Peyer's patch (tissue), 4 donors: ENCODE measurements at regions not wholly inside any gene's neighbourhood (a gene's known extent, or its start where the extent isn't known, plus 50 kb on each side); places are given as distances from the start of the nearest gene placed in this dataset.

ENCODE experiments used
- DNase-seq, 3 donors: peaks; one replicate each; pipeline ENCODE4 v3.0.0-alpha.2; 2017 to 2019
- H3K27ac ChIP-seq, 4 donors: fragments of 200-600 bp; sonication (generic); one replicate each; pipeline ENCODE4 v1.5.1; 2016 to 2019
- H3K27me3 ChIP-seq, 2 donors: fragments of 200-600 bp; sonication (generic); one replicate each; pipeline ENCODE4 v1.5.1; 2019
- H3K36me3 ChIP-seq, 3 donors: fragments of 200-600 bp; sonication (generic); one replicate each; pipeline ENCODE4 v1.5.1; 2016 to 2019
- H3K4me1 ChIP-seq, 4 donors: fragments of 200-600 bp; sonication (generic); one replicate each; pipeline ENCODE4 v1.5.1; 2016 to 2019
- H3K4me3 ChIP-seq, 4 donors: fragments of 200-600 bp; sonication (generic); 1 replicate in 3 of 4; 2 replicates in 1 of 4; pipeline ENCODE4 v1.5.1; 2016 to 2019; ENCODE audit warnings: mild to moderate bottlenecking in 1 of 4
- H3K9me3 ChIP-seq, 4 donors: fragments of 200-600 bp; sonication (generic); one replicate each; pipeline ENCODE4 v1.5.1; 2016 to 2019; ENCODE audit warnings: mild to moderate bottlenecking in 1 of 4
- CTCF ChIP-seq, 6 experiments: fragments of 450-650 bp in 4 of 6; fragments of 200-600 bp in 2 of 6; sonication (generic) in 1 of 6; IDR thresholded peaks; one replicate each; pipeline ENCODE4 v1.5.1; 2017 to 2019; ENCODE audit warnings: antibody characterized with exemption in 6 of 6, mild to moderate bottlenecking in 3 of 6, moderate library complexity in 1 of 6
- POLR2A ChIP-seq, 2 donors: fragments of 450-650 bp; IDR thresholded peaks; one replicate each; pipeline ENCODE4 v1.5.1; 2017; ENCODE audit warnings: antibody characterized with exemption in 2 of 2, mild to moderate bottlenecking in 2 of 2, moderate library complexity in 2 of 2

- no peak for TF ChIP-seq POLR2A (IDR thresholded peaks at IDR 0.05)
- no peak overlapping the region for H3K4me3 ChIP-seq
These were observed 674.0 kb downstream of the DMRTA1 start for GRCh38 chr9:23120630-23121029.

GRCh38 chr9:23123048-23123632 is 676.5 kb downstream of the DMRTA1 start:
- Histone ChIP-seq H3K27ac (no peak overlapping the region), H3K36me3 (no peaks in the 10 kb centered on the region), H3K4me3 (no peak overlapping the region), H3K4me1 (no peaks in the 10 kb centered on the region), H3K9me3 (no peaks in the 10 kb centered on the region), H3K27me3 (no peaks in the 10 kb centered on the region)
- DNase-seq = no peak
- TF ChIP-seq CTCF (IDR thresholded peaks at IDR 0.05) = peak in 3 of 6 experiments; percentile 5 to 34 (median 29)
- no peak for TF ChIP-seq POLR2A (IDR thresholded peaks at IDR 0.05)

More at GRCh38 chr9:23120630-23121029, 674.0 kb downstream of the DMRTA1 start:
- H3K9me3 ChIP-seq = no peaks in the 10 kb centered on the region
- H3K4me1 ChIP-seq = no peaks in the 10 kb centered on the region
- no peaks in the 10 kb centered on the region for H3K36me3 ChIP-seq
- no peak overlapping the region for H3K27ac ChIP-seq
- DNase-seq = no peak
- no peaks in the 10 kb centered on the region for H3K27me3 ChIP-seq

- H3K27me3 ChIP-seq = no peaks in the 10 kb centered on the region
- H3K27ac ChIP-seq = no peak overlapping the region
- no peak for TF ChIP-seq POLR2A (IDR thresholded peaks at IDR 0.05)
- no peak for TF ChIP-seq CTCF (IDR thresholded peaks at IDR 0.05)
- no peaks in the 10 kb centered on the region for H3K4me1 ChIP-seq
- H3K4me3 ChIP-seq = no peak overlapping the region
- H3K36me3 ChIP-seq = no peaks in the 10 kb centered on the region
- H3K9me3 ChIP-seq = no peaks in the 10 kb centered on the region
- DNase-seq = no peak
These were observed 680.6 kb downstream of the ELAVL2 start for GRCh38 chr9:23145467-23145866.

- no peaks in the 10 kb centered on the region for H3K36me3 ChIP-seq
- H3K27me3 ChIP-seq = no peaks in the 10 kb centered on the region
- H3K4me1 ChIP-seq = no peaks in the 10 kb centered on the region
- H3K9me3 ChIP-seq = no peaks in the 10 kb centered on the region
- no peak for TF ChIP-seq POLR2A (IDR thresholded peaks at IDR 0.05)
- TF ChIP-seq CTCF (IDR thresholded peaks at IDR 0.05) = no peak
- H3K4me3 ChIP-seq = no peak overlapping the region
- no peak for DNase-seq
- H3K27ac ChIP-seq = no peak overlapping the region
These were observed 673.0 kb downstream of the ELAVL2 start for GRCh38 chr9:23153058-23153457.

- no peak overlapping the region for H3K27ac ChIP-seq
- no peaks in the 10 kb centered on the region for H3K36me3 ChIP-seq
- TF ChIP-seq POLR2A (IDR thresholded peaks at IDR 0.05) = no peak
- TF ChIP-seq CTCF (IDR thresholded peaks at IDR 0.05) = no peak
- DNase-seq = no peak
- no peak overlapping the region for H3K4me3 ChIP-seq
- peaks cover 0 to 4% (median 0%) of the 10 kb centered on the region in 4 donors for H3K9me3 ChIP-seq
- H3K27me3 ChIP-seq = no peaks in the 10 kb centered on the region
- H3K4me1 ChIP-seq = no peaks in the 10 kb centered on the region
These were observed 665.5 kb downstream of the ELAVL2 start for GRCh38 chr9:23160491-23160890.

GRCh38 chr9:23160952-23161469 is 665.0 kb downstream of the ELAVL2 start:
- peaks cover 0 to 4% (median 0%) of the 10 kb centered on the region in 4 donors for H3K9me3 ChIP-seq
- no peaks in the 10 kb centered on the region for H3K36me3 ChIP-seq
- H3K4me1 ChIP-seq = no peaks in the 10 kb centered on the region
- H3K27ac ChIP-seq = no peak overlapping the region
- no peak for DNase-seq
- H3K27me3 ChIP-seq = no peaks in the 10 kb centered on the region
- TF ChIP-seq POLR2A (IDR thresholded peaks at IDR 0.05) (no peak), CTCF (IDR thresholded peaks at IDR 0.05) (no peak)
- no peak overlapping the region for H3K4me3 ChIP-seq
